Gastrocnemius medialis (tissue), 4 donors: ENCODE measurements at regions not wholly inside any gene's neighbourhood (a gene's known extent, or its start where the extent isn't known, plus 50 kb on each side); places are given as distances from the start of the nearest gene placed in this dataset.

Experiments
- ATAC-seq, 2 donors: fragments of 150-250 bp; one replicate each; pipeline ENCODE4 v1.9.1; 2016
- DNase-seq, 2 donors: peaks; one replicate each; pipeline ENCODE4 v3.0.0-alpha.2; 2019
- H3K27ac ChIP-seq, 4 donors: fragments of 200-600 bp; sonication (generic); 1 replicate in 1 of 4; 2 replicates in 3 of 4; pipeline ENCODE4 v1.5.1; 2016 to 2018; ENCODE audit warnings: mild to moderate bottlenecking in 2 of 4, moderate library complexity in 1 of 4
- H3K27me3 ChIP-seq, 3 donors: fragments of 200-600 bp; sonication (generic) in 2 of 3; 1 replicate in 1 of 3; 2 replicates in 2 of 3; pipeline versions ENCODE4 v1.5.1 to v1.6.0; 2016 to 2019; ENCODE audit warnings: mild to moderate bottlenecking in 1 of 3, moderate library complexity in 1 of 3
- H3K36me3 ChIP-seq, 2 donors: fragments of 200-600 bp; sonication (generic) in 1 of 2; one replicate each; pipeline ENCODE4 v1.5.1; 2017 to 2018
- H3K4me1 ChIP-seq, 2 donors: fragments of 200-600 bp; sonication (generic) in 1 of 2; one replicate each; pipeline ENCODE4 v1.5.1; 2016 to 2017; ENCODE audit warnings: mild to moderate bottlenecking in 2 of 2
- H3K4me3 ChIP-seq, 4 donors: fragments of 200-600 bp; sonication (generic) in 3 of 4; 1 replicate in 1 of 4; 2 replicates in 3 of 4; pipeline ENCODE4 v1.5.1; 2016 to 2019; ENCODE audit warnings: mild to moderate bottlenecking in 2 of 4
- H3K9me3 ChIP-seq, 3 donors: fragments of 200-600 bp; sonication (generic) in 2 of 3; 1 replicate in 1 of 3; 2 replicates in 2 of 3; pipeline ENCODE4 v1.5.1; 2016 to 2019
- CTCF ChIP-seq, 5 experiments: fragments of 450-650 bp in 3 of 5; fragments of 200-600 bp in 2 of 5; sonication (generic) in 2 of 5; IDR thresholded peaks in 4 of 5; conservative IDR thresholded peaks in 1 of 5; 1 replicate in 4 of 5; 2 replicates in 1 of 5; pipeline ENCODE4 v1.5.1; 2016 to 2019; ENCODE audit warnings: antibody characterized with exemption in 5 of 5, mild to moderate bottlenecking in 3 of 5, moderate library complexity in 3 of 5
- POLR2A ChIP-seq, 2 donors: fragments of 450-650 bp; IDR thresholded peaks; one replicate each; pipeline ENCODE4 v1.6.1; 2017; ENCODE audit warnings: antibody characterized with exemption in 2 of 2, mild to moderate bottlenecking in 2 of 2, moderate library complexity in 2 of 2
- in situ Hi-C, 4 donors: fragments of 200-750 bp; cut with MboI; loops; one replicate each; pipeline versions ENCODE4 v1.15.0 to v1.8.0; 2017; ENCODE audit warnings: low sequenced_read_pairs in 4 of 4
- intact Hi-C: fragments of 100-400 bp; cut with DNase I; formaldehyde crosslinking; loops from one replicate; pipeline ENCODE4 v1.15.1; 2023; ENCODE audit warnings: low total_unique reads

- Histone ChIP-seq H3K27ac (no peak overlapping the region), H3K4me1 (no peaks in the 10 kb centered on the region), H3K4me3 (no peak overlapping the region), H3K36me3 (no peaks in the 10 kb centered on the region), H3K27me3 (peaks cover 0 to 8% (median 6%) of the 10 kb centered on the region in 3 donors), H3K9me3 (no peaks in the 10 kb centered on the region)
- in situ Hi-C loops: no loop called here
- DNase-seq (no peak), ATAC-seq (no peak)
- TF ChIP-seq POLR2A (IDR thresholded peaks at IDR 0.05) (no peak), CTCF (IDR thresholded peaks at IDR 0.05 in 4 of 5, conservative IDR thresholded peaks at IDR 0.05 in 1 of 5) (no peak)
- intact Hi-C loops: no loop called here
Measured at GRCh38 chrX:131894995-131895394, 128.1 kb upstream of the STK26 start.

- Histone ChIP-seq H3K4me1 (no peaks in the 10 kb centered on the region), H3K4me3 (no peak overlapping the region), H3K27me3 (peaks cover 0 to 8% (median 6%) of the 10 kb centered on the region in 3 donors), H3K9me3 (no peaks in the 10 kb centered on the region), H3K27ac (no peak overlapping the region), H3K36me3 (no peaks in the 10 kb centered on the region)
- ATAC-seq (no peak), DNase-seq (no peak)
- in situ Hi-C loops (no loop called here), intact Hi-C loops (no loop called here)
- TF ChIP-seq POLR2A (IDR thresholded peaks at IDR 0.05) (no peak), CTCF (IDR thresholded peaks at IDR 0.05 in 4 of 5, conservative IDR thresholded peaks at IDR 0.05 in 1 of 5) (no peak)
Measured at GRCh38 chrX:131895807-131896206, 127.3 kb upstream of the STK26 start.

- intact Hi-C loops (no loop called here), in situ Hi-C loops (no loop called here)
- H3K9me3 ChIP-seq: no peaks in the 10 kb centered on the region
- TF ChIP-seq POLR2A (IDR thresholded peaks at IDR 0.05) (no peak), CTCF (IDR thresholded peaks at IDR 0.05 in 4 of 5, conservative IDR thresholded peaks at IDR 0.05 in 1 of 5) (no peak)
- ATAC-seq: no peak
- no peaks in the 10 kb centered on the region for H3K27me3 ChIP-seq
- no peak overlapping the region for H3K4me3 ChIP-seq
- no peaks in the 10 kb centered on the region for H3K36me3 ChIP-seq
- H3K27ac ChIP-seq: no peak overlapping the region
- no peak for DNase-seq
- H3K4me1 ChIP-seq: no peaks in the 10 kb centered on the region
Measured at GRCh38 chrX:131901546-131901945, 121.6 kb upstream of the STK26 start.

GRCh38 chrX:131907488-131908314 lies 115.4 kb upstream of the STK26 start:
- Histone ChIP-seq H3K36me3 (no peaks in the 10 kb centered on the region), H3K27ac (no peak overlapping the region), H3K9me3 (no peaks in the 10 kb centered on the region), H3K27me3 (no peaks in the 10 kb centered on the region), H3K4me3 (no peak overlapping the region), H3K4me1 (no peaks in the 10 kb centered on the region)
- no peak for ATAC-seq
- intact Hi-C loops (no loop called here), in situ Hi-C loops (no loop called here)
- no peak for DNase-seq
- TF ChIP-seq POLR2A (IDR thresholded peaks at IDR 0.05) (no peak), CTCF (IDR thresholded peaks at IDR 0.05 in 4 of 5, conservative IDR thresholded peaks at IDR 0.05 in 1 of 5) (no peak)
